ENCODE measurements at regions not wholly inside any gene's neighbourhood (a gene's known extent, or its start where the extent isn't known, plus 50 kb on each side); places are given as distances from the start of the nearest gene placed in this dataset.

GRCh38 chr2:181841079-181841478 is 50.5 kb upstream of the ITPRID2 start:
- no peak for TF ChIP-seq CTCF (IDR thresholded peaks at IDR 0.05)
- TF ChIP-seq POLR2A (IDR thresholded peaks at IDR 0.05) = no peak

Measured in tibial nerve (tissue), 3 donors.